Inflammatory macrophage treated with lipopolysaccharide for 4 hours (primary cell): ENCODE measurements at regions not wholly inside any gene's neighbourhood (a gene's known extent, or its start where the extent isn't known, plus 50 kb on each side); places are given as distances from the start of the nearest gene placed in this dataset.
"Not testable (repeated sequence)": the region's sequence is repeated elsewhere in the genome, so short reads cannot be mapped to it uniquely, and the experiment has no call there.

ENCODE experiments used
- DNase-seq: peaks from one replicate; pipeline ENCODE4 v3.0.0-alpha.2; 2020

GRCh38 chr3:170701696-170702678, 116.1 kb upstream of the SLC7A14 start:
- DNase-seq, result no peak

GRCh38 chr3:170700054-170700404, 114.2 kb upstream of the SLC7A14 start:
- DNase-seq, result no peak

- DNase-seq, result peak; percentile 9
Observed at GRCh38 chr3:170699158-170700053, 113.5 kb upstream of the SLC7A14 start.

GRCh38 chr3:170697908-170698307, 112.0 kb upstream of the SLC7A14 start:
- DNase-seq, result no peak

GRCh38 chr3:170697131-170697530, 111.3 kb upstream of the SLC7A14 start:
- no peak for DNase-seq

- DNase-seq, result no peak
Observed at GRCh38 chr3:170695486-170696064, 109.7 kb upstream of the SLC7A14 start.

- DNase-seq, result no peak
Observed at GRCh38 chr3:170692720-170693119, 106.8 kb upstream of the SLC7A14 start.

- no peak for DNase-seq
Observed at GRCh38 chr3:170690661-170690981, 104.7 kb upstream of the SLC7A14 start.

GRCh38 chr3:170689893-170690660, 104.2 kb upstream of the SLC7A14 start:
- peak; percentile 27 for DNase-seq

- no peak for DNase-seq
Observed at GRCh38 chr3:170689296-170689829, 103.5 kb upstream of the SLC7A14 start.

- not testable (repeated sequence) for DNase-seq
Observed at GRCh38 chr3:170688222-170688621, 102.3 kb upstream of the SLC7A14 start.

GRCh38 chr3:170680593-170680992, 94.7 kb upstream of the SLC7A14 start:
- DNase-seq, result no peak

- no peak for DNase-seq
Observed at GRCh38 chr3:170679190-170679589, 93.3 kb upstream of the SLC7A14 start.

- no peak for DNase-seq
Observed at GRCh38 chr3:170670504-170670903, 84.6 kb upstream of the SLC7A14 start.

- DNase-seq, result not testable (repeated sequence)
Observed at GRCh38 chr3:170662986-170663385, 77.1 kb upstream of the SLC7A14 start.

GRCh38 chr3:170660139-170660538, 74.3 kb upstream of the SLC7A14 start:
- DNase-seq, result no peak

GRCh38 chr3:170657312-170657711, 71.4 kb upstream of the SLC7A14 start:
- DNase-seq, result no peak

- DNase-seq, result no peak
Observed at GRCh38 chr3:170656284-170656683, 70.4 kb upstream of the SLC7A14 start.

- no peak for DNase-seq
Observed at GRCh38 chr3:170653801-170654200, 67.9 kb upstream of the SLC7A14 start.

- no peak for DNase-seq
Observed at GRCh38 chr3:170651260-170651845, 65.5 kb upstream of the SLC7A14 start.

- DNase-seq, result not testable (repeated sequence)
Observed at GRCh38 chr3:170650557-170650956, 64.7 kb upstream of the SLC7A14 start.

GRCh38 chr3:170644711-170645110, 58.8 kb upstream of the SLC7A14 start:
- DNase-seq, result no peak
